NB4 (cell line): ENCODE measurements at regions not wholly inside any gene's neighbourhood (a gene's known extent, or its start where the extent isn't known, plus 50 kb on each side); places are given as distances from the start of the nearest gene placed in this dataset.
A peak's percentile ranks its signal among the peaks of the same experiment; 100 is the strongest.

Experiments
- DNase-seq: peaks from one replicate; pipeline ENCODE4 v3.0.0; 2010; ENCODE audit warnings: low read depth
- H3K4me3 ChIP-seq: one replicate; pipeline ENCODE4 v1.5.1; 2011; ENCODE audit warnings: mild to moderate bottlenecking, low read depth, low read length, moderate library complexity
- MYC ChIP-seq: IDR thresholded peaks from 2 replicates; pipeline ENCODE4 v1.6.1; 2011; ENCODE audit warnings: low read depth, low read length
- POLR2A ChIP-seq: IDR thresholded peaks from 2 replicates; pipeline ENCODE4 v1.6.1; 2011; ENCODE audit warnings: mild to moderate bottlenecking; ENCODE audit not compliant: insufficient read length; ENCODE audit errors: extremely low read depth
- TF ChIP-seq, protein P1 (sequence below): IDR thresholded peaks from 2 replicates; pipeline ENCODE4 v1.6.1; 2011; ENCODE audit warnings: low read depth, low read length
- TF ChIP-seq, protein P2 (sequence below): IDR thresholded peaks from one replicate; pipeline ENCODE4 v1.5.1; 2012; ENCODE audit warnings: low read depth, low read length

GRCh38 chr15:94162939-94163338 lies 68.4 kb upstream of the MCTP2 start:
- no peak for DNase-seq
- TF ChIP-seq, protein P1, sequence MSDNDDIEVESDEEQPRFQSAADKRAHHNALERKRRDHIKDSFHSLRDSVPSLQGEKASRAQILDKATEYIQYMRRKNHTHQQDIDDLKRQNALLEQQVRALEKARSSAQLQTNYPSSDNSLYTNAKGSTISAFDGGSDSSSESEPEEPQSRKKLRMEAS = no peak
- TF ChIP-seq MYC = no peak
- TF ChIP-seq, protein P2, sequence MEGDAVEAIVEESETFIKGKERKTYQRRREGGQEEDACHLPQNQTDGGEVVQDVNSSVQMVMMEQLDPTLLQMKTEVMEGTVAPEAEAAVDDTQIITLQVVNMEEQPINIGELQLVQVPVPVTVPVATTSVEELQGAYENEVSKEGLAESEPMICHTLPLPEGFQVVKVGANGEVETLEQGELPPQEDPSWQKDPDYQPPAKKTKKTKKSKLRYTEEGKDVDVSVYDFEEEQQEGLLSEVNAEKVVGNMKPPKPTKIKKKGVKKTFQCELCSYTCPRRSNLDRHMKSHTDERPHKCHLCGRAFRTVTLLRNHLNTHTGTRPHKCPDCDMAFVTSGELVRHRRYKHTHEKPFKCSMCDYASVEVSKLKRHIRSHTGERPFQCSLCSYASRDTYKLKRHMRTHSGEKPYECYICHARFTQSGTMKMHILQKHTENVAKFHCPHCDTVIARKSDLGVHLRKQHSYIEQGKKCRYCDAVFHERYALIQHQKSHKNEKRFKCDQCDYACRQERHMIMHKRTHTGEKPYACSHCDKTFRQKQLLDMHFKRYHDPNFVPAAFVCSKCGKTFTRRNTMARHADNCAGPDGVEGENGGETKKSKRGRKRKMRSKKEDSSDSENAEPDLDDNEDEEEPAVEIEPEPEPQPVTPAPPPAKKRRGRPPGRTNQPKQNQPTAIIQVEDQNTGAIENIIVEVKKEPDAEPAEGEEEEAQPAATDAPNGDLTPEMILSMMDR = no peak
- TF ChIP-seq POLR2A = no peak
- H3K4me3 ChIP-seq = no peak overlapping the region

- H3K4me3 ChIP-seq = no peak overlapping the region
- DNase-seq = no peak
- no peak for TF ChIP-seq POLR2A
- TF ChIP-seq, protein P1 = no peak
- no peak for TF ChIP-seq MYC
- TF ChIP-seq, protein P2 = no peak
These were observed 77.1 kb upstream of the MCTP2 start for GRCh38 chr15:94154255-94154654.

GRCh38 chr15:94145046-94145445 lies 86.3 kb upstream of the MCTP2 start:
- TF ChIP-seq POLR2A (no peak), MYC (no peak)
- TF ChIP-seq, protein P1 = no peak
- TF ChIP-seq, protein P2 = no peak
- DNase-seq = no peak
- H3K4me3 ChIP-seq = no peak overlapping the region

DNA sequence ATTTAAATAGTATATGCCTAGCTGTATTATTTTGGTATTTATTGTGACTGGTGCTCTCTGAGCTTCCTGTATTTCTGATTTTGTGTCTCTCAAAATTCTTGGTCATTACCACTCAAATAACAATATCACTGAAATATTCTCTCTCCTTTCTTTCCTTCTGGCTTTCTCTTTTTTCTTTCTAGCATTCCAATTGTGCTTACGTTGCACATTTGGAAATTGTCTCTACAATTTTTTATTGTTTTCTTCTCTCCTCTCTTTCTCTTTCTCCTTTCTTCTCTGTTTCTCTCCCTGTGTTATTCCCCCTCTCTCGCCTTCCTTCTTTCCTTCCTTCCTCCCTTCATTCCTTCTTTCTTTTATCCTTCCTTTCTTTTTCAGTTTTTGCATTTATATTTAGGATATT lies 89.6 kb upstream of the MCTP2 start:
- no peak for DNase-seq
- TF ChIP-seq, protein P2 = no peak
- TF ChIP-seq, protein P1 = no peak
- TF ChIP-seq POLR2A = no peak
- TF ChIP-seq MYC = no peak
- no peak overlapping the region for H3K4me3 ChIP-seq

DNA sequence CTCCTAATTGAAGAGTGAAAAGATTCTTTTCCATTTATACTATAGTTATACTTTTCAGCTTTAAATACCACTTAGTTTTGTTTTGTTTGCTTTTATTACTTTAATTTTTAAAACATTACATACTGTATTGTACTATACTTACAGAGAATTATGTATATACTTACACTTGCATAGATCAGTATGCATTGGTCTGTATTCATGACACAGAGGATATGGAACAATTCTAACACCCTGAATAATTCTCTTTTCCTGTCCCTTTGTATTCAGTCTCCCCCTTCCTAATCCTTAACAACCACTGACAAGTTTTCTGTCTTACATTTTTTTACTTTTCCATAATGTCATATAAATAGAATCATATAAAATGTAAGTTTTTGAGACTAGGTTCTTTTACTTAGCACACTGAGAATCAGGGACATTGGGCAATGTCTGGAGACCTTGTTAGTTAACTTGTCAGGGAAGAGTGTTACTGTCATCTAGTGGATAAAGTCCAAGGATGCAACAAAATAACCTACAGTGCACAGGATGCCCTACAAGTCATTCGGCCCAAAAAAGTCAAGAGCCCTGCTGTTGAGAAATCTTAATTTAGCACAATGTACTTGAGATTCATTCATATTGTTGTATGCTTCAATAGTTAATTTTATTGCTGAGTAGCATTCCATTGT lies 95.7 kb upstream of the MCTP2 start:
- TF ChIP-seq POLR2A = no peak
- TF ChIP-seq, protein P2 = peak; percentile 36
- DNase-seq = peak; percentile 45
- no peak overlapping the region for H3K4me3 ChIP-seq

- TF ChIP-seq MYC (no peak), POLR2A (no peak)
- TF ChIP-seq, protein P2 = no peak
- TF ChIP-seq, protein P1 = no peak
These were observed 99.5 kb upstream of the MCTP2 start for GRCh38 chr15:94131875-94132274.

More at GRCh38 chr15:94131875-94132274, 99.5 kb upstream of the MCTP2 start:
- no peak overlapping the region for H3K4me3 ChIP-seq
- no peak for DNase-seq
